ENCODE measurements at regions not wholly inside any gene's neighbourhood (a gene's known extent, or its start where the extent isn't known, plus 50 kb on each side); places are given as distances from the start of the nearest gene placed in this dataset.
A peak's percentile ranks its signal among the peaks of the same experiment; 100 is the strongest.

DNA sequence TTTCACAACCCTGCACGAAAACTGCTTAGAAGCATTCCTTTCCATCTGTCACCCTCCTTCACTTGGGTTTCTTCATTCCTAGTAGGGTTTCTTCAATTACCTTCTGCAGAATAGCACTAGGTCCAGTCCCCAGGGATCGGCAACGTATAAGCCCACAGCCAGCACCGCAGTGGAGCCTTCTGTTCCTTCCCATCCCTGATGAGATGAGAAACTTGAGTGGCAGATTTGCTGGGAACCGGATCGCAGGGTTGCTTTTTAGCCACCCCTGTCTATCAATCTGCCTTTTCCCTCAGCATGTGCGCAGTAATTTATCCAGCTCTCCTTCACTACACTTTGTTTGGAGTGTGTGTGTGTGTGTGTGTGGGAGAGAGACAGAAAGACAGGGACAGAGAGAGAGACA lies 94.2 kb downstream of the CD8B2 start:
- no peak overlapping the region for H3K4me3 ChIP-seq (ENCODE audit: low read depth, low read length)
- TF ChIP-seq, protein P1, sequence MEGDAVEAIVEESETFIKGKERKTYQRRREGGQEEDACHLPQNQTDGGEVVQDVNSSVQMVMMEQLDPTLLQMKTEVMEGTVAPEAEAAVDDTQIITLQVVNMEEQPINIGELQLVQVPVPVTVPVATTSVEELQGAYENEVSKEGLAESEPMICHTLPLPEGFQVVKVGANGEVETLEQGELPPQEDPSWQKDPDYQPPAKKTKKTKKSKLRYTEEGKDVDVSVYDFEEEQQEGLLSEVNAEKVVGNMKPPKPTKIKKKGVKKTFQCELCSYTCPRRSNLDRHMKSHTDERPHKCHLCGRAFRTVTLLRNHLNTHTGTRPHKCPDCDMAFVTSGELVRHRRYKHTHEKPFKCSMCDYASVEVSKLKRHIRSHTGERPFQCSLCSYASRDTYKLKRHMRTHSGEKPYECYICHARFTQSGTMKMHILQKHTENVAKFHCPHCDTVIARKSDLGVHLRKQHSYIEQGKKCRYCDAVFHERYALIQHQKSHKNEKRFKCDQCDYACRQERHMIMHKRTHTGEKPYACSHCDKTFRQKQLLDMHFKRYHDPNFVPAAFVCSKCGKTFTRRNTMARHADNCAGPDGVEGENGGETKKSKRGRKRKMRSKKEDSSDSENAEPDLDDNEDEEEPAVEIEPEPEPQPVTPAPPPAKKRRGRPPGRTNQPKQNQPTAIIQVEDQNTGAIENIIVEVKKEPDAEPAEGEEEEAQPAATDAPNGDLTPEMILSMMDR (IDR thresholded peaks at IDR 0.05; ENCODE audit: insufficient read depth, low read length) = no peak
- no peak for DNase-seq (ENCODE audit: low read depth)

DNA sequence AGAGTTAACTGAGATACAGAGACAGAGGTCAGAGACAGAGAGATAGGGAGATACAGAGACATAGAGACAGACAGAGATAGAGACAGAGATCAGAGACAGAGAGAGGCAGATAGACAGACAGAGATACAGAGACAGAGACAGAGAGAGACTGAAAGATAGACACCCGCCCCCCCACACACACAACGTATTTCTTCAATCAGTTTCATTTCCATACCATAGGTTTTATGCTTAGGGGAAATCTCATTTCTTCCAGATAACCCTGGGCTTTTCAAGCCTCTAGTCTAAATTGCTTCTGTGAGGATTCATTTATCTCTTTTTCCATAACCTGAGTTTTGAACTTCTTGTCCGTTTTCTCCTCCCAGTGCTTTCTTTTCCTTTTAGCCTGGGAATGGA lies 94.6 kb downstream of the CD8B2 start:
- no peak overlapping the region for H3K4me3 ChIP-seq (ENCODE audit: low read depth, low read length)
- TF ChIP-seq, protein P1 (IDR thresholded peaks at IDR 0.05; ENCODE audit: insufficient read depth, low read length) = no peak
- DNase-seq (ENCODE audit: low read depth) = no peak

DNA sequence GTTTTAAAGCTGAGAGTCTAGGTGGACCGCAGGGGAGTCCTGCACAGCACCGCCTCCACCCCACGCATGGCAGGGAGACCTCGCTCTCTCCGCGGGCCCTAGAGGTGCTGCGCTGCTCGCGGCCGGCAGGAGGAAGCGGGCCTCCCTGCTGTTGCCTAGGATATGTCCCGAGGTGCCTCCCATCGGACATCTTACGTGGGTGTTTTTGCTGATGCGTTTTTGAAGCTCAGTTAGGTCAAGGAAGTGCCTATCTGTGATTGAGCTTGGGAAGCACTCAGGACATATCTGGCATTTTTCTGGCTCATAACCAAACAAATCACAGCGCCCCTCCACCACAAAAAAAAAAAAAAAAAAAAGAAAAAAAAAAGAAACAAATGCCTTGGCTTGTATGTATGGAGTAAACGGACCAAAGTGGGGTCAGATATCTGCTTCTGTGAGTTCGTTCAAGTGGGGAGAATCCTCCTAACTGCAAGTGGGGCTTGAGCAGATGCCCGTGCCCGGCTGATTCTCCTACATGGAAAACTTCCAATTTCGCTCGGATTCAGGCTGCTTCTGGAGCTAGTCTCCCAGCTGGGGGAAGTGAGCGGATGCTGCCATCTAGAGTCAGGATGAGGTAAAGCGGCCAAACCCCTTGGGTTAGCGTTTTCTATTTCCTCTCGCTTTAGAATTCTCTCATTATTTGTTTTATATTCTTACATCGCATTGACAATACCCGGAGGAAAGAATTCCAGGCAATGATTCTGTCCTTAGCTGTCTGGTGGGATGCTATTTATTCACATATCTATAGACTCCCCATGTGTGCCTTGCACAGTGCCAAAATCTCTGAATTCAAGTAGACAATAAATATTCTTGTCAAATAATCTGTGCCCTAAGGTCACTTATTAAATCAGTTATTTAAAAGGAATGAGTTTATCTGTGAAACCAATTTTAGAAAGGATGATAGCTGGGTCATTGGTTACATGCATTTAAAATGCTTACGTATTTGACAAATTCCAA lies 95.3 kb downstream of the CD8B2 start:
- peak; percentile 81 for DNase-seq (ENCODE audit: low read depth)
- peak overlapping the region; percentile 53 for H3K4me3 ChIP-seq (ENCODE audit: low read depth, low read length)
- TF ChIP-seq, protein P1 (IDR thresholded peaks at IDR 0.05; ENCODE audit: insufficient read depth, low read length) = peak; percentile 96

DNA sequence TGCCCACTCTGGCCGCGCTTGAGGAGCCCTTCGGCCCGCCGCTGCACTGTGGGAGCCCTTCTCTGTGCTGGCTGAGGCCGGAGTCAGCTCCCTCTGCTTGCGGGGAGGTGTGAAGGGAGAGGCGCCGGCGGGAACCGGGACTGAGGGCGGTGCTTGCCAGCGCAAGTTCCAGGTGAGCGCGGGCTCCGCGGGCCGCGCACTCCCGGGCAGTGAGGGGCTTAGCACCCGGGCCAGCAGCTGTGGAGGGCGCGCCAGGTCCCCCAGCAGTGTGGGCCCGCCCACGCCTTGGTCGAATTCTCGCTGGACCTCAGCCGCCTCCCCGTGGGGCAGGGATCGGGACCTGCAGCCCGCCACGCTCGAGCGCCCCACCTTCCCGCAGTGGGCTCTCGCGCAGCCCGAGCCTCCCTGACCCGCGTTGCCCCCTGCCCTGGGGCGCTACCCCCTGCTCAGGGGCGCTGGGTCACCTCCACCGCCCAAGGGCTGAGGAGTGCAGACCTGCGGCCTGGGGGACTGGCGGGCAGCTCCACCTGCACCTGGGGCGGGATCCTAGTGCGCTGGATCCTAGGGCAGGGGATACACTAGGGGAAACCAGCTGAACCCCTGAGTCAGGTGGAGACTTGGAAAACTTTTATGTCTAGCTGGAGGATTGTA lies 97.3 kb downstream of the CD8B2 start:
- H3K4me3 ChIP-seq (ENCODE audit: low read depth, low read length) = no peak overlapping the region
- TF ChIP-seq, protein P1 (IDR thresholded peaks at IDR 0.05; ENCODE audit: insufficient read depth, low read length) = no peak
- DNase-seq (ENCODE audit: low read depth) = no peak

DNA sequence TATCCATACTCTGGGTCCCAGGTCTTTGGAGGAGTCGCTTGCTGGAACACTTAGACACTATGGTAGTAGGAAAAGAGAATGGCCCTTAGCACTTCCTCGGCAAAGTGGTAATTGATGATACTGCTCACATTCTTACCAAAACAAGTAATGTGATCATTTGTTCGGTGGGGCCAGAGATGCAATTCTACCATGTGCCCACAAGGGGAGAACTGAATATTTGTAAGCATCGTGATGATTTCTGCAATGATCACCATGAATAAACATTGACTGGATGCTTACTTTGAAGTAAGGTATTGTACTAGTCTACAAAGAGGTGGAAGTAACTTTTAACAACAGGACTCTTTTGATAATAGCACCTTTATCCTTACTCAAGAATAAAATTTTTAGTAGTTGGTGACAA lies 109.7 kb downstream of the CD8B2 start:
- H3K4me3 ChIP-seq (ENCODE audit: low read depth, low read length) = no peak overlapping the region
- TF ChIP-seq, protein P1 (IDR thresholded peaks at IDR 0.05; ENCODE audit: insufficient read depth, low read length) = peak; percentile 40
- no peak for DNase-seq (ENCODE audit: low read depth)

DNA sequence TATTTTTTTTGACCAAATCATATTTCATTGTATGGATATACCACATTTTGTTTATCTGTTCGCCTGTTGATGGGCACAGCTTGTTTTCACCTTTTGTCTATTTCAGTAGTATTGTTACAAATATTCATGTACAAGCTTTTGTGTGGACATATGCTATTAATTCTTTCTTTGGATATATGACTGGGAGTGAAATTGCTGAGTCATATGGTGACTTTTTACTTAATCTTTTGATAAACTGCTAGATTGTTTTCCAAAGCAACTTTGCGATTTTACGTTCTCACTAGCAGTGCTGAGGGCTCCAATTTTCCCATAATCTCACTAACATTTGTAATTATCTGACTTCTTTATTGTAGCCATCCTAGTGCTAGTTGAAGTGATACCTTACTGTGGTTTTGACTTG lies 112.4 kb downstream of the CD8B2 start:
- H3K4me3 ChIP-seq (ENCODE audit: low read depth, low read length) = no peak overlapping the region
- DNase-seq (ENCODE audit: low read depth) = no peak
- TF ChIP-seq, protein P1 (IDR thresholded peaks at IDR 0.05; ENCODE audit: insufficient read depth, low read length) = no peak

Measured in fibroblast of the aortic adventitia (primary cell).